GM19395 (cell line): ENCODE measurements at regions not wholly inside any gene's neighbourhood (a gene's known extent, or its start where the extent isn't known, plus 50 kb on each side); places are given as distances from the start of the nearest gene placed in this dataset.

Experiments
- ATAC-seq: cut with Tn5 transposase; IDR thresholded peaks from one replicate; pipeline ENCODE4 v1.9.1; 2021; ENCODE audit warnings: mild to moderate bottlenecking, moderate library complexity; ENCODE audit not compliant: unreplicated experiment

- ATAC-seq: no peak
Measured at GRCh38 chr4:19375136-19375804, 876.4 kb upstream of the SLIT2 start.

GRCh38 chr4:19372390-19372789 lies 879.3 kb upstream of the SLIT2 start:
- ATAC-seq: no peak

- no peak for ATAC-seq
Measured at GRCh38 chr4:19368800-19369199, 882.9 kb upstream of the SLIT2 start.

- no peak for ATAC-seq
Measured at GRCh38 chr4:19366916-19367315, 884.8 kb upstream of the SLIT2 start.

- ATAC-seq: no peak
Measured at GRCh38 chr4:19358015-19358414, 893.7 kb upstream of the SLIT2 start.

GRCh38 chr4:19349416-19349815 lies 902.3 kb upstream of the SLIT2 start:
- ATAC-seq: no peak

GRCh38 chr4:19348746-19349145 lies 903.0 kb upstream of the SLIT2 start:
- ATAC-seq: no peak

GRCh38 chr4:19346636-19347035 lies 905.1 kb upstream of the SLIT2 start:
- ATAC-seq: no peak

GRCh38 chr4:19329631-19330030 lies 922.1 kb upstream of the SLIT2 start:
- no peak for ATAC-seq

GRCh38 chr4:19329077-19329476 lies 922.6 kb upstream of the SLIT2 start:
- ATAC-seq: no peak

- ATAC-seq: no peak
Measured at GRCh38 chr4:19327364-19327763, 924.3 kb upstream of the SLIT2 start.

- no peak for ATAC-seq
Measured at GRCh38 chr4:19324184-19324583, 927.5 kb upstream of the SLIT2 start.

- ATAC-seq: no peak
Measured at GRCh38 chr4:19319607-19320006, 932.1 kb upstream of the SLIT2 start.

- ATAC-seq: no peak
Measured at GRCh38 chr4:19317377-19317776, 934.3 kb upstream of the SLIT2 start.

GRCh38 chr4:19314116-19314515 lies 937.6 kb upstream of the SLIT2 start:
- ATAC-seq: no peak

GRCh38 chr4:19309378-19309777 lies 942.3 kb upstream of the SLIT2 start:
- no peak for ATAC-seq

- ATAC-seq: no peak
Measured at GRCh38 chr4:19304028-19304427, 947.7 kb upstream of the SLIT2 start.

- no peak for ATAC-seq
Measured at GRCh38 chr4:19301527-19301926, 950.2 kb upstream of the SLIT2 start.

GRCh38 chr4:19300213-19300612 lies 951.5 kb upstream of the SLIT2 start:
- ATAC-seq: no peak

GRCh38 chr4:19298998-19299397 lies 952.7 kb upstream of the SLIT2 start:
- no peak for ATAC-seq

GRCh38 chr4:19293781-19294180 lies 957.9 kb upstream of the SLIT2 start:
- no peak for ATAC-seq

- no peak for ATAC-seq
Measured at GRCh38 chr4:19293080-19293479, 958.6 kb upstream of the SLIT2 start.

- ATAC-seq: no peak
Measured at GRCh38 chr4:19286924-19287323, 964.8 kb upstream of the SLIT2 start.
